Thoracic aorta (tissue), 2 donors: ENCODE measurements at regions not wholly inside any gene's neighbourhood (a gene's known extent, or its start where the extent isn't known, plus 50 kb on each side); places are given as distances from the start of the nearest gene placed in this dataset.

Experiments
- ATAC-seq: fragments of 150-250 bp; one replicate; pipeline ENCODE4 v1.8.0; 2017; ENCODE audit warnings: low read depth; ENCODE audit not compliant: insufficient number of reproducible peaks, low FRiP score
- DNase-seq: peaks from one replicate; pipeline ENCODE4 v3.0.0-alpha.2; 2020; ENCODE audit warnings: low spot score
- H3K27ac ChIP-seq, 2 donors: fragments of 200-600 bp; sonication (generic); 1 replicate in 1 of 2; 2 replicates in 1 of 2; pipeline ENCODE4 v1.5.1; 2016; ENCODE audit warnings: mild to moderate bottlenecking in 2 of 2, moderate library complexity in 2 of 2
- H3K27me3 ChIP-seq: fragments of 200-600 bp; sonication (generic); replicated peaks from 2 replicates; pipeline ENCODE4 v1.6.0; 2016; ENCODE audit warnings: mild to moderate bottlenecking; ENCODE audit not compliant: insufficient read depth
- H3K36me3 ChIP-seq: fragments of 200-600 bp; sonication (generic); one replicate; pipeline ENCODE4 v1.5.1; 2016
- H3K4me1 ChIP-seq, 2 donors: fragments of 200-600 bp; sonication (generic); 1 replicate in 1 of 2; 2 replicates in 1 of 2; pipeline versions ENCODE4 v1.5.1 to v1.6.0; 2016; ENCODE audit warnings: low read depth in 2 of 2, mild to moderate bottlenecking in 1 of 2; ENCODE audit not compliant: control insufficient read depth in 1 of 2
- H3K4me3 ChIP-seq: fragments of 200-600 bp; sonication (generic); 2 replicates; pipeline ENCODE4 v1.5.1; 2016; ENCODE audit warnings: mild to moderate bottlenecking
- H3K9me3 ChIP-seq: fragments of 200-600 bp; sonication (generic); 2 replicates; pipeline ENCODE4 v1.5.1; 2016
- TF ChIP-seq, protein P1 (sequence below): fragments of 200-600 bp; sonication (generic); IDR thresholded peaks from one replicate; pipeline ENCODE4 v1.5.1; 2019; ENCODE audit warnings: antibody characterized with exemption

DNA sequence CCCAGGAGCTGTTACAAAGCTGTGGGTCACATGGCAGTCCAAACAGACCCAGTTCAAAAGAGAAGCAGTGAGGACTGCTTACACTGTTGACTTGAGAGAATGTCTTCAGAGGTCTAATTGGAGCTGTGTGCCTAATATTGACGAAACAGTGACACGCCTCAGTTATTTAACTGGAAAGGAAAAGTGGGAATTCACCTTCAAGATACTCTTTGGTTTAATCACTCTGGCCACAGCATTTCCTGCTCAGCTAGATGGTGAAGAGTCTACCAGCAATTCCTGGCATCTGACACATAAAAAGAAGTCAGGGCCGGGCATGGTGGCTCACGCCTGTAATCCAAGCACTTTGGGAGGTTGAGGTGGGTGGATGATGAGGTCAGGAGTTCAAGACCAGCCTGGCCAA is 326.4 kb downstream of the SV2B start:
- Histone ChIP-seq H3K27me3 (no peaks in the 10 kb centered on the region), H3K36me3 (no peaks in the 10 kb centered on the region), H3K9me3 (no peaks in the 10 kb centered on the region), H3K27ac (no peak overlapping the region), H3K4me1 (no peaks in the 10 kb centered on the region), H3K4me3 (no peak overlapping the region)
- TF ChIP-seq, protein P1, sequence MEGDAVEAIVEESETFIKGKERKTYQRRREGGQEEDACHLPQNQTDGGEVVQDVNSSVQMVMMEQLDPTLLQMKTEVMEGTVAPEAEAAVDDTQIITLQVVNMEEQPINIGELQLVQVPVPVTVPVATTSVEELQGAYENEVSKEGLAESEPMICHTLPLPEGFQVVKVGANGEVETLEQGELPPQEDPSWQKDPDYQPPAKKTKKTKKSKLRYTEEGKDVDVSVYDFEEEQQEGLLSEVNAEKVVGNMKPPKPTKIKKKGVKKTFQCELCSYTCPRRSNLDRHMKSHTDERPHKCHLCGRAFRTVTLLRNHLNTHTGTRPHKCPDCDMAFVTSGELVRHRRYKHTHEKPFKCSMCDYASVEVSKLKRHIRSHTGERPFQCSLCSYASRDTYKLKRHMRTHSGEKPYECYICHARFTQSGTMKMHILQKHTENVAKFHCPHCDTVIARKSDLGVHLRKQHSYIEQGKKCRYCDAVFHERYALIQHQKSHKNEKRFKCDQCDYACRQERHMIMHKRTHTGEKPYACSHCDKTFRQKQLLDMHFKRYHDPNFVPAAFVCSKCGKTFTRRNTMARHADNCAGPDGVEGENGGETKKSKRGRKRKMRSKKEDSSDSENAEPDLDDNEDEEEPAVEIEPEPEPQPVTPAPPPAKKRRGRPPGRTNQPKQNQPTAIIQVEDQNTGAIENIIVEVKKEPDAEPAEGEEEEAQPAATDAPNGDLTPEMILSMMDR: no peak
- no peak for DNase-seq
- ATAC-seq: no peak

DNA sequence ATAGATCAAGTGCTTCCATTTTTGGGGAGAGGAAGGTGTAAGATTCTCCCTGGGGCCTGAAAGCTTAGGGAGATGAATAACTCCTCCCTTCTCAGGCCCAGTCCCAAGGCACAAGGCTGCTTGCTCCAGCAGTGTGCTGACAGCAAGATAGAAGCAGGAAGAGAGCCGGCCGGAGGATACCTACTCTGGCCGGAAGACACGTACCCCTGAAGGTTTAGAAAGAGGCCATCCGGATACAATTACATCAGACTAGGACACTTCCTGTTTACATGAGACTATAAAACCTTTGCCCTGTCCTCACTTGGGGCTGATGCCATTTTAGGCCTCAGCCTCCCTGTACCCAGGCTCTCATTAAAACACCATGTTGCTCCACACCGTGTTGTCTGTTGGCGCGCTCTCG is 329.9 kb downstream of the SV2B start:
- Histone ChIP-seq H3K27ac (no peak overlapping the region), H3K9me3 (no peaks in the 10 kb centered on the region), H3K4me1 (no peaks in the 10 kb centered on the region), H3K4me3 (no peak overlapping the region), H3K27me3 (no peaks in the 10 kb centered on the region), H3K36me3 (no peaks in the 10 kb centered on the region)
- TF ChIP-seq, protein P1: no peak
- DNase-seq (no peak), ATAC-seq (no peak)

DNA sequence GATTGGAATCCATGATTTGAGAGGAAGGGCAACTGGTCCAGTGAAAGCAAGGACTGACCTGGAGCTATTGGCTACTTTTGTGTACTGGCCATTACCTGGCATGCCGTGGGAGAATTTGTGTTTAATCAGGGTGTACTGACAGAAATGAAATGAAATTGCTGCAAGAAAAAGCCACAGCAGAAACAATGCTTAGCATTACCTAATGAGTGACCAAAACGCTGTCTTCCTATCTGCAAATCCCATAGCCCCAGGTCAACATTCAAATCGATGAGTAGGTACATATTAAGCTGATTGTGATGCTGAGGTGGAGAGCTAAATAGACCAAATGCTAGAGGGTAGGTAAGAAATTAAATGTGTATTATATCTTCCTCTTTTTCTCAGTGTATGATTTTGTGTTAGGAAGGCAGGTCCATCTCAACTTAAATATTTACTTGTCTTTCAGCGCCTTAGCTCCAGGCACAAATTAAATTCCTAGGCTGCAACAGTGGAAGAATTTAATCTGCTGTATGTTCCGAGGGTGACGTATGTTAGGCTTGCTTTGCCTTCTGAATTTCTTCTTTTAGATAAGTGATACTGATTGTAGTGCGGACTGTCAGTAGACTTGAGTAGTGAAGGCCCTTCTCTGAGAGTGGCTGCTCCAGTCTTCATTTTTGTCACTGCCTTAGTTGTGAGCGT is 331.1 kb downstream of the SV2B start:
- ATAC-seq (no peak), DNase-seq (no peak)
- Histone ChIP-seq H3K36me3 (no peaks in the 10 kb centered on the region), H3K27me3 (no peaks in the 10 kb centered on the region), H3K4me1 (no peaks in the 10 kb centered on the region), H3K9me3 (no peaks in the 10 kb centered on the region), H3K27ac (no peak overlapping the region), H3K4me3 (no peak overlapping the region)
- TF ChIP-seq, protein P1: no peak

DNA sequence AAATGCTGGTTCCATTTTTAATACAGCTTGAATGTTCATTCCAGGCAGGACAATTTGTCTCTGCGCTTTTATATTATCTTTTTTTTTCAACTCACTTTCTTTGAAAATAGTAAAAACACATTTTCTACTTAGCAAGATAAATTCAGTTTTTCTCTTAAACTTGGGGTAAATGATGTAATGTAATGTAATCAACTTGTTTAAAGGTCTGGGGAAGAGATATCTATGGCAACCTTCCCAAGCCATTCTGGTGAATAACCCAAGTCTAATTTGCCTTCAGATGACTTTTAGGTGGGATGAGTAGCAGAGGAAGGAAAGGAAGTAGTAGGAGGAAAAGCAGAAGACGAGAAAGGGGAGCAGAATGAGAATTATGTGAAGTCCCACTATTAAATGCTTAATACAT is 335.1 kb downstream of the SV2B start:
- H3K9me3 ChIP-seq: no peaks in the 10 kb centered on the region
- no peak overlapping the region for H3K27ac ChIP-seq
- H3K4me1 ChIP-seq: no peaks in the 10 kb centered on the region
- ATAC-seq: no peak
- TF ChIP-seq, protein P1: no peak
- H3K27me3 ChIP-seq: no peaks in the 10 kb centered on the region
- no peaks in the 10 kb centered on the region for H3K36me3 ChIP-seq
- no peak overlapping the region for H3K4me3 ChIP-seq
- DNase-seq: no peak

- DNase-seq (no peak), ATAC-seq (no peak)
- H3K4me3 ChIP-seq: no peak overlapping the region
- no peaks in the 10 kb centered on the region for H3K36me3 ChIP-seq
- H3K9me3 ChIP-seq: no peaks in the 10 kb centered on the region
- H3K4me1 ChIP-seq: no peaks in the 10 kb centered on the region
- H3K27me3 ChIP-seq: no peaks in the 10 kb centered on the region
- no peak overlapping the region for H3K27ac ChIP-seq
- TF ChIP-seq, protein P1: no peak
These were observed 344.6 kb downstream of the SV2B start for GRCh38 chr15:91444656-91445055.
